KMS-11 (cell line): ENCODE measurements at regions not wholly inside any gene's neighbourhood (a gene's known extent, or its start where the extent isn't known, plus 50 kb on each side); places are given as distances from the start of the nearest gene placed in this dataset.

Experiments used
- H2AFZ ChIP-seq: fragments of 200-600 bp; sonication (generic); 2 replicates; pipeline ENCODE4 v1.6.1; 2016; ENCODE audit warnings: antibody characterized with exemption, mixed run types, low read depth
- H3K27ac ChIP-seq: fragments of 200-600 bp; sonication (generic); 2 replicates; pipeline ENCODE4 v1.6.1; 2016; ENCODE audit warnings: mild to moderate bottlenecking, mixed run types
- H3K27me3 ChIP-seq: fragments of 200-600 bp; sonication (generic); 2 replicates; pipeline ENCODE4 v1.6.1; 2017; ENCODE audit warnings: mild to moderate bottlenecking, low read depth, mixed run types, moderate library complexity; ENCODE audit not compliant: insufficient read depth
- H3K36me3 ChIP-seq: fragments of 200-600 bp; sonication (generic); 2 replicates; pipeline ENCODE4 v1.6.1; 2017; ENCODE audit warnings: mild to moderate bottlenecking, mixed run types; ENCODE audit not compliant: insufficient read depth
- H3K4me1 ChIP-seq: fragments of 200-600 bp; sonication (generic); 2 replicates; pipeline ENCODE4 v1.6.1; 2016; ENCODE audit warnings: mild to moderate bottlenecking, low read depth, mixed run types; ENCODE audit not compliant: poor library complexity, severe bottlenecking
- H3K4me2 ChIP-seq: fragments of 200-600 bp; sonication (generic); 2 replicates; pipeline ENCODE4 v1.7.0; 2016; ENCODE audit warnings: mild to moderate bottlenecking, mixed run types
- H3K4me3 ChIP-seq: fragments of 200-600 bp; sonication (generic); IDR thresholded peaks from 2 replicates; pipeline ENCODE4 v1.6.1; 2017; ENCODE audit warnings: low read depth, low read length, mixed read lengths; ENCODE audit not compliant: insufficient read depth
- H3K79me2 ChIP-seq: fragments of 200-600 bp; sonication (generic); 2 replicates; pipeline ENCODE4 v1.6.1; 2016; ENCODE audit warnings: low read depth, mixed run types; ENCODE audit not compliant: insufficient read depth
- H3K9ac ChIP-seq: fragments of 200-600 bp; sonication (generic); 2 replicates; pipeline ENCODE4 v1.6.1; 2016; ENCODE audit warnings: mild to moderate bottlenecking, mixed run types
- H4K20me1 ChIP-seq: fragments of 200-600 bp; sonication (generic); 2 replicates; pipeline ENCODE4 v1.6.1; 2016; ENCODE audit warnings: mild to moderate bottlenecking, mixed run types; ENCODE audit not compliant: insufficient read depth
- TF ChIP-seq, protein P1 (sequence below): fragments of 200-600 bp; sonication (generic); conservative IDR thresholded peaks from 2 replicates; pipeline ENCODE4 v1.6.1; 2017; ENCODE audit warnings: low read depth, mild to moderate bottlenecking, antibody characterized with exemption, low read length, moderate library complexity, mixed read lengths

DNA sequence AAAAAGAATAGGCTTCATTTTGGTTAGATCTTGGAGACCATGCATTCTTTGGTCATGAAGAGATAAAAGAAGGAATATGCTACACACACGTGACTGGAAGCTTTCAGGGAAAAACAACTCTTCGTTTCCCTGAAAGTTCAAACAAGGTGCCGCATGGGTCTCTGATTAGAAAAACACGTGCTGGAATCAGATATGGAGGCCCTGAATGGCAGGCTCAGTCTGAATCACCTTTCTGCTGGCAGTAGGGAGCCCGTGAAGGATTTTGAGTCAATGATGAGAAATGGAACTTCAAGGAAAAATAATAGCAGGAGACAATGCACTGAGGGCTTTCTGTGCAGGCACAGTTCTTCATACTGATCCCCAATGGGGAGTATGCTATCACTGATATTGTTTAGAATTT is 99.8 kb upstream of the LRRN1 start:
- H3K4me1 ChIP-seq, result peaks cover 13% of the 10 kb centered on the region
- no peak overlapping the region for H3K27ac ChIP-seq
- no peaks in the 10 kb centered on the region for H4K20me1 ChIP-seq
- no peak overlapping the region for H2AFZ ChIP-seq
- no peaks in the 10 kb centered on the region for H3K79me2 ChIP-seq
- H3K4me3 ChIP-seq, result no peak overlapping the region
- no peaks in the 10 kb centered on the region for H3K36me3 ChIP-seq
- no peak overlapping the region; the same call in 1 of the 2 replicates for H3K4me2 ChIP-seq
- TF ChIP-seq, protein P1, sequence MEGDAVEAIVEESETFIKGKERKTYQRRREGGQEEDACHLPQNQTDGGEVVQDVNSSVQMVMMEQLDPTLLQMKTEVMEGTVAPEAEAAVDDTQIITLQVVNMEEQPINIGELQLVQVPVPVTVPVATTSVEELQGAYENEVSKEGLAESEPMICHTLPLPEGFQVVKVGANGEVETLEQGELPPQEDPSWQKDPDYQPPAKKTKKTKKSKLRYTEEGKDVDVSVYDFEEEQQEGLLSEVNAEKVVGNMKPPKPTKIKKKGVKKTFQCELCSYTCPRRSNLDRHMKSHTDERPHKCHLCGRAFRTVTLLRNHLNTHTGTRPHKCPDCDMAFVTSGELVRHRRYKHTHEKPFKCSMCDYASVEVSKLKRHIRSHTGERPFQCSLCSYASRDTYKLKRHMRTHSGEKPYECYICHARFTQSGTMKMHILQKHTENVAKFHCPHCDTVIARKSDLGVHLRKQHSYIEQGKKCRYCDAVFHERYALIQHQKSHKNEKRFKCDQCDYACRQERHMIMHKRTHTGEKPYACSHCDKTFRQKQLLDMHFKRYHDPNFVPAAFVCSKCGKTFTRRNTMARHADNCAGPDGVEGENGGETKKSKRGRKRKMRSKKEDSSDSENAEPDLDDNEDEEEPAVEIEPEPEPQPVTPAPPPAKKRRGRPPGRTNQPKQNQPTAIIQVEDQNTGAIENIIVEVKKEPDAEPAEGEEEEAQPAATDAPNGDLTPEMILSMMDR, result no peak
- H3K27me3 ChIP-seq, result no peaks in the 10 kb centered on the region
- no peak overlapping the region for H3K9ac ChIP-seq

DNA sequence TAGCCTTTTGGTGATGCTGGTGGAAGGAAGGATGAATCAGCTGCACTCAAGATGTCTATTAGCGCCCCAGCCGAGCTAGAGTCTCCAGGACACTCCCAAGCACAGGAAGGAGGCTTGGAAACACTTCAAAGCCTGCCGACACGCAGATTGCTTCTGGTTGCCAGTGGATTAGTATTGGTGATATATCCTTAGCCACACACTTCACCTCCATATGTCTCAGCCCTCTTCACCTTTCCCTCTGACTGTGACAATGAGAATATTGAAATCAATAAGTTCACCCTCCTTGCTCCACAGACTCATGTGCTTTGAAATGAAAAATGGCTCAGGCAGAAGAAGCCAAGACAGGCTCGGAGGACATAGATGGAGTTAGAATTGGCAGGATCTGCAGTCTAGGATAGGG is 102.9 kb upstream of the LRRN1 start:
- H3K4me1 ChIP-seq, result peaks cover 13% of the 10 kb centered on the region
- no peak overlapping the region for H2AFZ ChIP-seq
- H3K4me2 ChIP-seq, result no peak overlapping the region
- H3K27ac ChIP-seq, result no peak overlapping the region
- H4K20me1 ChIP-seq, result no peaks in the 10 kb centered on the region
- TF ChIP-seq, protein P1, result no peak
- H3K4me3 ChIP-seq, result no peak overlapping the region
- no peaks in the 10 kb centered on the region for H3K27me3 ChIP-seq
- no peak overlapping the region for H3K9ac ChIP-seq
- H3K79me2 ChIP-seq, result no peaks in the 10 kb centered on the region
- H3K36me3 ChIP-seq, result no peaks in the 10 kb centered on the region

DNA sequence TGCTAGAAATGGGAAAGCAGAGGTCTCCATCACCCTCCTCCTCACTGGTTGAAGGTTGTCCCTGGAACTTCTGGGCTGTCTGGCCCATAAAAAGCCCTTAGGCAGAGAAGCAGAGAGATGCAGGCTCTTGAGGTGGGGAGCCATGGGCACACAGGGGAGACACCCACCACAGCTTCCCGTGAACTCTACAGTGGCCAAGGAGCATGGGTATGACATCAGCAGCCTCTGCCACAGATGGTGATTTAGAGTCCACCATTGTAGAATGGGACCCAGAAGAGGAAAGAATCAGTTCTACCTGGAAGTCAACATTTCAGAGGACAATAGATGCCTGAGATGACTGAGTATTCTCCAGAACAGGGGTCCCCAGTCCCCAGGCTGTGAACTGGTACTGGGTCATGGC is 105.6 kb upstream of the LRRN1 start:
- Histone ChIP-seq H3K27ac (no peak overlapping the region), H3K79me2 (no peaks in the 10 kb centered on the region), H3K4me2 (no peak overlapping the region), H4K20me1 (no peaks in the 10 kb centered on the region), H3K27me3 (no peaks in the 10 kb centered on the region), H3K9ac (no peak overlapping the region), H3K36me3 (no peaks in the 10 kb centered on the region), H2AFZ (no peak overlapping the region), H3K4me1 (no peaks in the 10 kb centered on the region), H3K4me3 (no peak overlapping the region)
- TF ChIP-seq, protein P1, result no peak

- no peaks in the 10 kb centered on the region for H4K20me1 ChIP-seq
- H3K27me3 ChIP-seq, result no peaks in the 10 kb centered on the region
- TF ChIP-seq, protein P1, result no peak
- H2AFZ ChIP-seq, result no peak overlapping the region
- H3K36me3 ChIP-seq, result no peaks in the 10 kb centered on the region
- H3K79me2 ChIP-seq, result no peaks in the 10 kb centered on the region
- no peaks in the 10 kb centered on the region for H3K4me1 ChIP-seq
- no peak overlapping the region for H3K4me2 ChIP-seq
- no peak overlapping the region for H3K4me3 ChIP-seq
- no peak overlapping the region for H3K9ac ChIP-seq
- no peak overlapping the region for H3K27ac ChIP-seq
Observed at GRCh38 chr3:3689601-3690375, 109.4 kb upstream of the LRRN1 start.
